ENCODE measurements at regions not wholly inside any gene's neighbourhood (a gene's known extent, or its start where the extent isn't known, plus 50 kb on each side); places are given as distances from the start of the nearest gene placed in this dataset.

- TF ChIP-seq CTCF (conservative IDR thresholded peaks at IDR 0.05; ENCODE audit: low read depth, low read length) (no peak), EZH2 (IDR thresholded peaks at IDR 0.05; ENCODE audit: borderline replicate concordance, low read depth, low read length, poor library complexity, severe bottlenecking) (no peak)
Observed at GRCh38 chr6:140966676-140967075, 1166.0 kb upstream of the GJE1 start.

Measured in A673 (cell line).